ENCODE measurements at regions not wholly inside any gene's neighbourhood (a gene's known extent, or its start where the extent isn't known, plus 50 kb on each side); places are given as distances from the start of the nearest gene placed in this dataset.
"Not testable (repeated sequence)": the region's sequence is repeated elsewhere in the genome, so short reads cannot be mapped to it uniquely, and the experiment has no call there.

DNA sequence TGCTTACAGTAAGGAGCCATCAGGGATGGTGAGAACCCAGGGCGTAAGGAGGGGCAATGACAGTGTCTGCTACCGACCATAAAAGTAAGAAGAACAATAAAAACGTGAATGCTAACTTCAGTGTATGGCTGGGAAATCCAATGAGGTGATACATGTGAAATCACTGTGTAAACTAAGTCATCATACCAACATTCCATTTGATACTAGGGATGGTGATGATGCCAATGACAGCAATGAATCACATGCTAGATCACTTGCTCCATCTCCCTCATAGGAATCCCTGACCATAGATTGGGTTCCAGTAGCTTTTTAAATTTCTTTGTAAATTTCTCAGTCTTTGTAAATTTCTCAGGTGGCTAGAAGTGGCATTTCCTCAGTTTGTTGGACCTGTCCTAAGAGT lies 146.3 kb downstream of the SMIM20 start:
- in situ Hi-C loops (cut with MboI; ENCODE audit: low pct_unique_long_range_greater_than_20kb, low sequenced_read_pairs), result no loop called here
- no peak for DNase-seq

DNA sequence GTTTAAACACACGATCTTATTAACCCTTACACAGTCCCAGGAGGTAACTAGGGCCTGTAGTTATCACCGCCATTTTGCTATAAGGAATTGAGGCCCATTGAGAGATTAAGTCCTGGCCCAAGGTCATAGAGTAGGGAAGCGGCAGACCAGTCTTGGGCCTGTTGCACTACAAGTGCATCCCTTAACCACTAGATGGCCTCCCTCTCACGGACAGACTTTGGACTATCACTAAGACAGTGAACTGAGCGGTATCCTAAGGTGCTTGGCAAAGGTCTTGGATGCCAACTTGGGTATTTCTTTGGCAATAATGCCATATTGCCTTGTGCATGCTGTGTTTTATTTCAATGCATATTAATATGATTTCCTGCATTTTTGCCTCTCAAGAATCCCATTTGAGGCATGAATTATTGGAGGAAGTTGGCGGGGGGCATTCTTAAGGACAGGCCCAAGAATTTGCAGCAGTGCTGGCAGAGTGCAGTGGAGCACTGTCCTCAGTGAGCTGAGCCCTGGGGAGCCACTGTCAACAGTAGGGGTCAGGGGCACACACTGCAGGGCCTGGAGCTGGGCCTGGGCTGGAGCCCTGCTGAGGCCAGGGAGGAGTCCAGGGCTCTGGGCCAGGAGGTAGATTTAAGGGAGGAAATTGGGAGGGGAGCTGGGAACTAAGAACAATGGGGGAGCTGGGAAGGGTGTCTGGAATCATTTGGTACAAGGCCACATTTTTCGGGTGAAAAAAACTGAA lies 147.4 kb downstream of the SMIM20 start:
- in situ Hi-C loops (cut with MboI; ENCODE audit: low pct_unique_long_range_greater_than_20kb, low sequenced_read_pairs), result no loop called here
- peak; percentile 47 for DNase-seq

DNA sequence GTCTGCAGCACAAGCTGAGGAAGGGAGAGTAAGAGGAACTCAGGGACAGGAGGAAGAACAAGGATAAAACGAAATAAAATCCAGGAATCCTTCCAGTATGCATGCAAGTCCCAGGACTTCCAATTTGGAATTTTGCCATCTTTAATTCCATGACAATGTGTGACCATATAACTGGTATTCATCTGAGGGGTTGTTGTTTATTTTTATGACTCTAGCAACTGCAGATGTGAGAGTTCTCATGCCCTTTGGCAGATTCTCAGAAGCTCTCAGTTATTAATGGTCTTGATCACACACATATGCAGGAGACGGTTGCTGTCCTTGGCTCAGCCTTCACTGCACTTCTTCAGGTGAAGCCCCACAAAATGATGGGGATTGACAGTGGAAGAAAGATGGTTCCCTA lies 148.2 kb downstream of the SMIM20 start:
- no peak for DNase-seq
- in situ Hi-C loops (cut with MboI; ENCODE audit: low pct_unique_long_range_greater_than_20kb, low sequenced_read_pairs), result no loop called here

DNA sequence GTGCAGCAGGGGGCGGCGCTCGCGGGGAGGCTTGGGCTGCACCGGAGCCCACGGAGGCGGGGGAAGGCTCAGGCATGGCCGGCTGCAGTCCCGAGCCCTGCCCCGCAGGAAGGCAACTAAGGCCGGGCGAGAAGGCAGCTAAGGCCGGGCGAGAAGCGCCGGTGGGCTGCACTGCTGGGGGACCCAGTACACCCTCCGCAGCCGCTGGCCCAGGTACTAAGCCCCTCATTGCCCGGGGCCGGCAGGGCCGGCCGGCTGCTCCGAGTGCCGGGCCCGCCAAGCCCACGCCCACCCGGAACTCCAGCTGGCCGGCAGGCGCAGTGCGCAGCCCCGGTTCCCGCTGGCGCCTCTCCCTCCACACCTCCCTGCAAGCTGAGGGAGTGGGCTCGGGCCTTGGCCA lies 150.0 kb downstream of the SMIM20 start:
- in situ Hi-C loops (cut with MboI; ENCODE audit: low pct_unique_long_range_greater_than_20kb, low sequenced_read_pairs); DNase-seq: not testable (repeated sequence)

DNA sequence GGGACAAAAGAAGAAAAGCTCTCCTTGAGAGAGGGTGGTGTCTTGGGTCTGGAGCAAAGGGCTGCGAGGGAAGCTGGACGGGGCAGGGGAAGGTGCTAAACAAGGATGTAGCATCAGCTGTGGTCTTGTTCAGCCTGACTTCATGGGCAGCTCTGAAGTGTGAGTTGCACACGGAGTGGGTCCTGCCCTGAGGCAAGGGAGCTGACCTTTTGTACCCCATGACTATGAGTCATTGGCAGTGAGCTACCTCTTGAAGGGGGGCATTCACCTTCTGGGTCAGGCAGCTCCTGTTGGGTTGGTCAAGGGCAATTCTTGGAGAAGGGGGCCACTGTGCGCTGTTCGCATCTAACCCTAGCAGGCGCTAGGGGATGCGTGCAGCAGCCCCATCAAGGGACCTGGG lies 151.8 kb downstream of the SMIM20 start:
- in situ Hi-C loops (cut with MboI; ENCODE audit: low pct_unique_long_range_greater_than_20kb, low sequenced_read_pairs), result no loop called here
- DNase-seq, result no peak

DNA sequence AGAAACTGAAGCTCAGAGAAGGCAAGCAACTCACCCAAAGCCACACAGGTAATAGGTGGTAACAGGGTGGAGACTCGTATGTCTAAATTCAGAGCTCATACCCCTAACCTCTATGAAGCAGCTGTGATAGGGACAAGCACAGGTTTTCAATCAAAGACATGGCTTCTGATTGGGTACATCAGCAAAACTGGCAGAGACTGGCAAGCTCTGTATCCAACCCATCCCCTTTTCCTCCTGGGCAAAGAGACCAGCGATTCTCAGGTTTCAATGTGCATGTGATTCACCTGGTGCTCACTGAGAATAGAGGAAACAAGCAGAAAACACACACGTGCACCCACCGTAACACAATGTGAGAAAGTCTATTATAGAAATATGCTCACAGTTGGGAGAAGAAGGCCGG lies 153.0 kb downstream of the SMIM20 start:
- in situ Hi-C loops (cut with MboI; ENCODE audit: low pct_unique_long_range_greater_than_20kb, low sequenced_read_pairs), result no loop called here
- no peak for DNase-seq

DNA sequence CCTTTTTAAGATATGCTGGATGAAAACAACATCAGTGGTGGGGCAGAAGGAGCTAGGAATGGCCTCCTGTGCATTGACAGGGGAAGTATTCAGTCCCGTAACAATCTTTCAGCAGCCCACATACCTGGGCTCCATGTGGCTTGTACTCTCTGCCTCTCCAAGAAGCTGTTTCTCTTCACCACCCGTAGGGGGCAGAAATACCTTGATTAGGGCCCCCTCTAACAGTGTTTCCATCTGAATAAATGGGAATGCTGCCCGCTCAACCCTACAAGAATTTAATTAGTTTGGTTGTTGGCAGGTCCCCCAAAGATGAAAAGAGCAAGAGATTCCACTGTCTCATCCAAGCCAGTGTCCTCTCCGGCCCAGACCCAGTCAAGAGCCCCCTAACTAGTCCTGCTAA lies 155.2 kb downstream of the SMIM20 start:
- DNase-seq, result peak; percentile 45
- in situ Hi-C loops (cut with MboI; ENCODE audit: low pct_unique_long_range_greater_than_20kb, low sequenced_read_pairs), result no loop called here

DNA sequence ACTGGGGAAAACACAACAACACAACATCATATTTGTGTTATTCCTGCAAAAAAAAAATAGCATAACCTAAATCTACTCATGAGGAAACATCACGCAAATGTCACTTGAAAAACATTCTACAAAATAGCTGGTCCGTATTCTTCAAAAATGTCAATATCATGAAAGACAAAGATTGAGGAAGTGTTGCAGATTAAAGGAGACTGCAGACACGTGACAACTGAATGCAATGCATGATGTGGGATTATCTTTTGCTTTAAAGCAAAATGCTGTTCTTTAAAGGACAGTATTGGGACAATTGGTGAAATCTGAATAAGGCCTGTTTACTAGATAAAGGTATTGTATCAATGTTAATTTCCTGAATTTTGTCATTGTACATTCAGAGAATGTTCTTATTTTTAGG lies 157.7 kb downstream of the SMIM20 start:
- in situ Hi-C loops (cut with MboI; ENCODE audit: low pct_unique_long_range_greater_than_20kb, low sequenced_read_pairs), result no loop called here

DNA sequence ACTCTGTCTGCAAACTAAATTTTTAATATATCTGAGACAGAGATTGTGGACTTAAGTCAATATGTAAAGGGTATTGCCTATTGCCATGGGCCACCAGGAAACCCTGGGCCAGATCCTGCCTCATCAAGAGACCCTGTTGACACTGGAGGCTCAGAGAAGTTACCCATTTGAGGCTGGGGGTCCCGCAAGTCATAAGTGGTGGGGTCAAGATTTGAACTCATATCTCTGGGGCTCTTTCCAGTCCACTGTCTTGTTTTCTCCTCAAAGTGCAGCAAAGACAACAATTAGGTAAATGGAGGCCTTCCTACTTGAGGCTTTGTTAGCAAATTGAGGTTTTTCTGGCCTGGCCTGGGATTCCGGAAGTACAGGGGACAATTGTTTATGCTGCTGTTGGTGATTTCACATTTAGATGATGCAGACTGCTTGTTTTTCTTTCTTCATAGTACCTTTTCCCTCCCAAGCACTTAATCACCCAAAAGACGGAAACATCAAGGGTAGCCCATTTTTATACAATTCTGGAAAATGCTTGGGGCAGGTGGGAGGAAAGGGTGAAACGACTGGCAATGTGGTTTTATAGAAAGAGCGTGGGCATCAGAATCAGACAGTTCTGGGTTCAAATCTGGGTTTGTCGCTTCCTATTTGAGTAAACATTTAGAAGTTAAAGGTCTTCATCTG lies 160.0 kb downstream of the SMIM20 start:
- in situ Hi-C loops (cut with MboI; ENCODE audit: low pct_unique_long_range_greater_than_20kb, low sequenced_read_pairs), result no loop called here

More for the DNA sequence above, 157.7 kb downstream of the SMIM20 start:
- no peak for DNase-seq

DNA sequence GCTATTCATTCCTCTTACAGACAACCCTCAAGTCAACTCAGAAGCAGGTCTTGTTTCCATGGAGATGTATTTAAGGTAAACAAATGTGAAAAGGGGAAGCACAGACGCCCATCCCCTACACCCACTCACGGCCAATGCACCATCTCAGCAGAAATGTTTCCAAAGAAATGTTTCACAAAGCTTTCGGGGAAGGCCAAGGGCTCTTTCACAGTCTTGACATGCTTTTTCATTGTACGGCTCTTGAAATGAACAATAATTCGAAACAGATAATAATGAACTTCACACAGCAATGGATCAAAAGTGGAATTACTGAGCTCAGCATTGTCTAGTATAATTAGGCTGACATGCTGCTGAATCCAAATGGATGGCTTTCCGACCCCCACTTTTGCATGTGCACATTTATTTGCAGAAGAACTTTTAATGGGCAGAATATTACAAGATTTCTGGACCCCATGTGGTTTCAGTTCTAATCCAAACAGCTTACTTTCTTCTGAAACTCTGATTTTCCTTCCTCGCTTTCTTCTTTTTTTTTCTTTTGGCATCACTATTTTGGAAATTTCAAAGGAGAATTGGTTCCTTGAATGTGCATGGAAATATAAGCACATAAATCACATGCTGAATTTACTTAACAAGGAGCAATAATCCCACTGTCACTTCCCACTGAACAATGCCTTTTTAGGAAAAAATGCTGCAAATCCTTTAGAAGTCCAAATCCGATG lies 160.9 kb downstream of the SMIM20 start:
- DNase-seq, result peak; percentile 93
- in situ Hi-C loops (cut with MboI; ENCODE audit: low pct_unique_long_range_greater_than_20kb, low sequenced_read_pairs), result no loop called here

More for the DNA sequence above, 160.0 kb downstream of the SMIM20 start:
- no peak for DNase-seq

DNA sequence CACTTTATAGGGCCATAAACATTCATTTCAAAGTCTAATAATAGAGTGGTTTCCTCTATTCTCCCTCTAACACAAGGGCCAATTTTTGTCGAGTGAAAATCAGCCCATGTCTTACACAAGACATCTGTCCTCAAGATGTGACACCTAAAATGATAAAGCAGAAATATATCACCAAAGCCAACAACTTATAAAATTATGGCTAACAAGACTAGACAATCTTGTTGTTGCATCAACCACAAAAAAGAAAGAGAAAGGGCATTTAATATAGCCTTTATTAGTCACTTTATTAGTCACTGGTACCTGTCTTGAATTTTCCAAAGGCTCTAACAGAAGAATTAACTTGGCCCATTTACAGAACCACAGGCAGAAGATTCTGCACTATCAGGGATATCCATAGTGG lies 161.6 kb downstream of the SMIM20 start:
- in situ Hi-C loops (cut with MboI; ENCODE audit: low pct_unique_long_range_greater_than_20kb, low sequenced_read_pairs), result no loop called here
- DNase-seq, result no peak

DNA sequence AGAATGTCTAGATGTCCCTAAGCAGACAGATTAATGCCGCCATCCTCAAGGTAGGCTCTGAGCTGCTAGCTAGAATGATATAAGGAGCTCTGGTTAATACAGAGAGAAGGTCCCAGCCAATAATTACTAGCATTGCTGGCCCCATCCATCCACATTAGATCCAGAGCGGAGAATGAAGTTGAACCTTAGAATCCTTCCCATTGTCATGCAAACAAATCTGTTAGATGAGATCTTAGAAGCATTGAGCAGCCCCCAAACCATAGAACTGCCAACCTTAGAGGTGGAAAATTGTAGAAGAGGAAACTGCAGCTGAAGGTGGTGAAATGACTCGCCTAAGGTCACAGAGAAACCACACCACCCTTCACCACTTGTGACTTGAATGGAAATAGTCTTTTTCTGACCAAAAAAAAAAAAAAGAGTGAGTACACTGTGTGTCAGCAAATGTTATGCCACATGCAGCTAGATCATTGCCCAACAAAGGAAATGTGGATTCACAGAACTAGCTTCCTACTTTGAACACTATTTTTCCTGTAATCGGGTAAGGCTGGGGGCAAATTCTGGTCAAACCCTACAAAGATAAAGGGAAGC lies 162.1 kb downstream of the SMIM20 start:
- DNase-seq, result peak; percentile 57
- in situ Hi-C loops (cut with MboI; ENCODE audit: low pct_unique_long_range_greater_than_20kb, low sequenced_read_pairs), result no loop called here

DNA sequence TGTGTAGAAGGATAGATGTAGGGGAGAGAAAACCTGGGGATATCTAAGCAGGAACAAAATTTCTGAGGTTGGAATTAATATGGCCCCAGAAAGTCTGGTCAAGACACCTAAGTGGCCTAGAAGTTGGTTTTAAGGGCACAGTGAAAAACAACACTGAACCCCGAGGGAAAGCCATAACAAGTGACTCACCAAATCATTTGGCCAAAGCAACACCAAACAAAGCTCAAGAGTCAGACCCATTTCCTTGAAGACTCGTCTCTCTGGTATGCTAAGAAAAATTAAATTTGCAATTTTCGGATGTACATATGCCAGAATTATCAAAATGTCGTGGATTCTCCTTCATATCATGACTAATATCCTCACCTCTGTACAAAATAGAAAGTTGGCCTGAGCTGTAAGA lies 162.9 kb downstream of the SMIM20 start:
- in situ Hi-C loops (cut with MboI; ENCODE audit: low pct_unique_long_range_greater_than_20kb, low sequenced_read_pairs), result no loop called here
- DNase-seq, result no peak

DNA sequence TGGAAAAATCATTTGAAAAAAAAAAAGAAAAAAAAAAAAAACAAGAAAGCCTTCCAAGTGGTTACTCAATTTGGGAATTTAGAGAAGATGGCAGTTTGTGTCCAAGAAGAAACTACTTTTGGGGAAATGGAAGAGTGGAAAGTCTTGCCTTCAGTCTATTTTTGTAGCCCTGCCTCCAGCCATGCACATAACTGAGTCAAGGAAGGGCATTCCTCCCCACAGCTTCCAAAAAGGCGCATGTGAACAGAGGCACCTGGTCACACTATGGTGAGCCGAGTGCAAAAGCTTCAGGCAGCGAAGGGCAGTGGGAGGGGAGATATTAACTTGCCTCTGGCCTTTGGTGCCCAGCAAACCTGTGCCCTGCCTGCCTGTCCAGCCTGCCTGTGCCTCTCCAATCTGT lies 163.7 kb downstream of the SMIM20 start:
- no peak for DNase-seq
- in situ Hi-C loops (cut with MboI; ENCODE audit: low pct_unique_long_range_greater_than_20kb, low sequenced_read_pairs), result no loop called here

DNA sequence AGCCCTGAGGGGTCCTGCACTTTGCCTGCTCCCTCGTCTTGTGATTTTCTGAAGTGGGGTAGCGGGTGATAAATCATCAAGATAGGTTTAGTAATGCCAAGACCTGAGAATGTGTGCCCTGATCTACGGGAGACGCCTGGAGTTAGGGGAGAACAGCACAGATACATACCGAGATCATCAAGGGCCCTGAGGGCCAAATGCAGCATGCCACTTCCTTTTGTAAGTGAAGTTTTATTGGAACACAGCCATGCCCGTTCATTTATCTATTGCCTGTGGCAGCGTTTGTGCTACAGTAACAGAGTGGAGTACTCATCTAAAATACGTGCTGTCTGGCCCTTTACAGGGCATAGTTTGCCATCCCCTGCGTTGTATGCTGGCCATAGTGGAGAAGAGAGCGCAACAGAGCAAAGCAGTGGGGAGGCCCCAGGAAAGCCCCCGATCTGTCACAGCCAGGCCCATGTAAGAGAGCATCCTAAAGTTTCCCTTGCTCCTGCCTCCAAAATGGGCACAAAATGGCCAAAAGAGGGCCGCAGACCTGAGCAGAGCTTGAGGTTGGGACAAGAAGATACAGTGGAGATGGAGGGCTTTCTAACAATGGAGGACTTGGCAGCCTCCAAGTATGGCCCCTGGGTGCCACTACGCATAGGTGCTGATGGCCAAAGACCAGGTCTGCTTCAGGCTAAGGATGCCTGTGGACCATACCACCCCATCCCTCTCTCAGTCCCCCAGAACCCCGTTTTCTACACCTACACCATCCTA lies 167.0 kb downstream of the SMIM20 start:
- in situ Hi-C loops (cut with MboI; ENCODE audit: low pct_unique_long_range_greater_than_20kb, low sequenced_read_pairs), result no loop called here
- no peak for DNase-seq

DNA sequence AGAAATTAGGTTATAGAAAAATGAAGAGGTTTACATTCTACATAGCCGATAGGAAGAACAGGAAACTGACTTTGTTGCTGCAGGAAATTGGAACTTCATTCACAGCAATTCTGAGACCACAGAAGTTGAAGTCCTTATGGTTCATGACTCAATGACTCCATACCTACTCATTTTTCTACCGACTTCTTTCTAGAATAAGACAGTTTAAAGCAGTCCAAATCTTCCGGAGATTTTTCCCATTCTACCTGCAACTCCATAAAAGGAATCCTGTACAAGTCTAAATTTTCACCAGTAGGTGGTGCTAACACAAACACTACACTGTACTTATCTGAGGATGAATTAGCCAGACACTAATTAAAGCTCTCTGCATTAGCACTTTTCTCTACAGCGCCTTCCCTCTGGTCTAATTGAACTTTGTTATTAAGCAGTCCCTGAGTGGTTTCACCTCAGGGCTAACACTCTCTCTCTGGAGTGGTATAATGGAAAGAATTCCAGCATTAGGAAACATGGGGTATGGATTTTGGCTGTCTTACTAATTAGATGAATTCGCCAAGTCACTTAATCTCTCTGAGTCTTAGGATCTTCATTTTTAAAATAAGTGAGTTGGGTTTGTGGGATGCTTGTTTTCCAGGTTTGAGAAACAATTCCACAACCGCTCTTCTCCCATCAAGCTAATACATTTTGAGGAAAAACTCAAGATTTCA lies 167.9 kb downstream of the SMIM20 start:
- in situ Hi-C loops (cut with MboI; ENCODE audit: low pct_unique_long_range_greater_than_20kb, low sequenced_read_pairs), result no loop called here
- DNase-seq, result peak; percentile 59

DNA sequence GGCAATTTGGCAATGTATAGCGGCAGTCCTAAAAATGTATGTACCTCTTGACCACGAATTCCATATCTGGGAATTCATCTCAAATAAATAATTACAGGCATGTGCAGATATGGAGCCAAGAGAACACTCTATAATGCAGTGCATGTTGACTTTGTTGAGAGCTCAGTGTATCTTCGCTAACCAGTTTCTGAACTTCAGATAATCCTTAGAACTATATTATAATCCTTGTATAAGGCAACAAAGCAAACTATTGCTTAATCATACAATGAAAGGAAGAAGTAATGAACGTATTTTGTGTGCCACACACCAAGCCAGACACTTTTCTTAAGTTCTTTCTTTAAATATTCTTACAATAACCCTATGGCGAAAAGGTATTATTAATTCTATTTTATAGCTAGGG lies 168.5 kb downstream of the SMIM20 start:
- in situ Hi-C loops (cut with MboI; ENCODE audit: low pct_unique_long_range_greater_than_20kb, low sequenced_read_pairs), result no loop called here
- no peak for DNase-seq

DNA sequence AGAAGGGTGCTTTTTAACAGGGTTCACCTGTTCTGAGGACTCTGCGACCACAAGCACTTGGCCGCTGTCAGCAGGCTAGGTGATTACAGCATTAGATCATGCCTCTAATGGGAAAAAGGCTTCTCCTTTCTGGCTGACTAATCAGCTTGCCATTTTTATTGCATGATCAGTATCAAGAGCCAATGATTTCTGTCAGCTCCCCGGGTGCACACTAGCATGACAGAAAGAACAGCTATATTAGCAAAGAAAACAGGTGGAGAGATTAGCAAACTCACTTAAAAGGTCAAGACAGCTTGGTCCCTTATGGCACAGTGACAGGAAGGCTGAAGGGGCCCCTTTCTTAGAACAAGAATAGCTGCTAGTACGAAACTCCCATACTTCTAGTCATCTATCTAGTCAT lies 170.0 kb downstream of the SMIM20 start:
- no peak for DNase-seq
- in situ Hi-C loops (cut with MboI; ENCODE audit: low pct_unique_long_range_greater_than_20kb, low sequenced_read_pairs), result no loop called here

DNA sequence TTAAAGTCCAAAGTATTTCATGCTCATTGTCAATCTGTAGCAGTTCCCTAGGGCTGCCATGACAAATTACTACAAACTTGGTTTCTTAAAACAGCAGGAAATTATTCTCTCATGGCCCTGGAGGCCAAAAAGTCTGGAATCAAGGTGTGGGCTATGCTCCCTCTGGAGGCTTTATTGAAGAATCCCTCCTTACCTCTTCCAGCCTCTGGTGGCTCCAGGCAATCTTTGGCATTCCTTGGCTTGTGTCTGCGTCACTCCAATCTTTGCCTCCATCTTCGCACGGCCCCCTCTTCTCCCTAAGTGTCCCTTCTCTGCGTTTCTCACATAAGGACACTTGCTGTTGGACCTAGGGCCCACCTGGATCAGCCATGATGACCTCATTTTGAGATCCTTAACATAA lies 170.4 kb downstream of the SMIM20 start:
- DNase-seq, result no peak
- in situ Hi-C loops (cut with MboI; ENCODE audit: low pct_unique_long_range_greater_than_20kb, low sequenced_read_pairs), result no loop called here
